ENCODE measurements at regions not wholly inside any gene's neighbourhood (a gene's known extent, or its start where the extent isn't known, plus 50 kb on each side); places are given as distances from the start of the nearest gene placed in this dataset.
"Not testable (repeated sequence)": the region's sequence is repeated elsewhere in the genome, so short reads cannot be mapped to it uniquely, and the experiment has no call there.

GRCh38 chr14:106477600-106477999, 951.2 kb downstream of the TMEM121 start:
- WGBS, 2 experiments (ENCODE audit: low coverage in 1 of 2, low lambda C conversion rate in 2 of 2, missing lambda C conversion rate in 2 of 2), result no CpG with 5 or more reads among the region's 4 CpGs
- H3K79me2 ChIP-seq (ENCODE audit: insufficient read depth); in situ Hi-C loops (cut with MboI); H3K4me3 ChIP-seq; H3K9me2 ChIP-seq (ENCODE audit: insufficient read depth); H4K20me1 ChIP-seq (ENCODE audit: insufficient read depth); H3K9me3 ChIP-seq (ENCODE audit: low read depth); H3K27me3 ChIP-seq (replicated peaks; ENCODE audit: insufficient read depth); H3F3A ChIP-seq (ENCODE audit: insufficient read depth); H2AFZ ChIP-seq; H3K9ac ChIP-seq; H3K4me2 ChIP-seq (ENCODE audit: unreplicated experiment); DNase-seq; H3K36me3 ChIP-seq (ENCODE audit: low read depth); H3K4me1 ChIP-seq (ENCODE audit: insufficient read depth); H3K27ac ChIP-seq: not testable (repeated sequence)

- H2AFZ ChIP-seq; H3K9me3 ChIP-seq (ENCODE audit: low read depth); H3K79me2 ChIP-seq (ENCODE audit: insufficient read depth); H3K9me2 ChIP-seq (ENCODE audit: insufficient read depth); H3K4me2 ChIP-seq (ENCODE audit: unreplicated experiment); H3K36me3 ChIP-seq (ENCODE audit: low read depth); H3K4me3 ChIP-seq; H3K9ac ChIP-seq; H4K20me1 ChIP-seq (ENCODE audit: insufficient read depth); H3K4me1 ChIP-seq (ENCODE audit: insufficient read depth); H3K27ac ChIP-seq; in situ Hi-C loops (cut with MboI); H3K27me3 ChIP-seq (replicated peaks; ENCODE audit: insufficient read depth); H3F3A ChIP-seq (ENCODE audit: insufficient read depth); DNase-seq: not testable (repeated sequence)
- no CpG with 5 or more reads among the region's 34 CpGs for WGBS, 2 experiments (ENCODE audit: low coverage in 1 of 2, low lambda C conversion rate in 2 of 2, missing lambda C conversion rate in 2 of 2)
Observed at GRCh38 chr14:106480287-106480686, 953.9 kb downstream of the TMEM121 start.

- H3K27me3 ChIP-seq (replicated peaks; ENCODE audit: insufficient read depth); H3K27ac ChIP-seq; H3K9me3 ChIP-seq (ENCODE audit: low read depth); H3K4me3 ChIP-seq; DNase-seq; H3F3A ChIP-seq (ENCODE audit: insufficient read depth); in situ Hi-C loops (cut with MboI); H3K9ac ChIP-seq; H4K20me1 ChIP-seq (ENCODE audit: insufficient read depth); H3K4me2 ChIP-seq (ENCODE audit: unreplicated experiment); H3K4me1 ChIP-seq (ENCODE audit: insufficient read depth); H2AFZ ChIP-seq; H3K9me2 ChIP-seq (ENCODE audit: insufficient read depth); H3K79me2 ChIP-seq (ENCODE audit: insufficient read depth); H3K36me3 ChIP-seq (ENCODE audit: low read depth): not testable (repeated sequence)
- WGBS, 2 experiments (ENCODE audit: low coverage in 1 of 2, low lambda C conversion rate in 2 of 2, missing lambda C conversion rate in 2 of 2), result 52% methylated on average over 30 of the region's 45 CpGs; no CpG with 5 or more reads in 1 of the 2 experiments
Observed at GRCh38 chr14:106482213-106482612, 955.8 kb downstream of the TMEM121 start.

- no peaks in the 10 kb centered on the region for H3K79me2 ChIP-seq (ENCODE audit: insufficient read depth)
- no peaks in the 10 kb centered on the region for H3K9me2 ChIP-seq (ENCODE audit: insufficient read depth)
- no peaks in the 10 kb centered on the region for H3K27me3 ChIP-seq (replicated peaks; ENCODE audit: insufficient read depth)
- no peak for DNase-seq
- H3K4me3 ChIP-seq, result no peak overlapping the region
- no peak overlapping the region for H2AFZ ChIP-seq
- no peaks in the 10 kb centered on the region for H3F3A ChIP-seq (ENCODE audit: insufficient read depth)
- in situ Hi-C loops (cut with MboI), result no loop called here
- H3K27ac ChIP-seq, result no peak overlapping the region
- H4K20me1 ChIP-seq (ENCODE audit: insufficient read depth), result no peaks in the 10 kb centered on the region
- TF ChIP-seq EZH2phosphoT487 (IDR thresholded peaks at IDR 0.05; ENCODE audit: insufficient read depth, low read depth), result no peak
- no peaks in the 10 kb centered on the region for H3K4me1 ChIP-seq (ENCODE audit: insufficient read depth)
- no peaks in the 10 kb centered on the region for H3K9me3 ChIP-seq (ENCODE audit: low read depth)
- no peak overlapping the region for H3K9ac ChIP-seq
- H3K4me2 ChIP-seq (ENCODE audit: unreplicated experiment), result no peak overlapping the region
- 2 to 8% methylated on average over 2 of the region's 2 CpGs for WGBS, 2 experiments (ENCODE audit: low coverage in 1 of 2, low lambda C conversion rate in 2 of 2, missing lambda C conversion rate in 2 of 2)
- H3K36me3 ChIP-seq (ENCODE audit: low read depth), result no peaks in the 10 kb centered on the region
Observed at GRCh38 chr14:106487600-106487999, 961.2 kb downstream of the TMEM121 start.

- H3K4me3 ChIP-seq, result no peak overlapping the region
- H3K27me3 ChIP-seq (replicated peaks; ENCODE audit: insufficient read depth), result no peaks in the 10 kb centered on the region
- H4K20me1 ChIP-seq (ENCODE audit: insufficient read depth), result no peaks in the 10 kb centered on the region
- no peaks in the 10 kb centered on the region for H3K9me2 ChIP-seq (ENCODE audit: insufficient read depth)
- no peaks in the 10 kb centered on the region for H3K79me2 ChIP-seq (ENCODE audit: insufficient read depth)
- no peaks in the 10 kb centered on the region for H3F3A ChIP-seq (ENCODE audit: insufficient read depth)
- no peak overlapping the region for H3K9ac ChIP-seq
- no peaks in the 10 kb centered on the region for H3K9me3 ChIP-seq (ENCODE audit: low read depth)
- 12 to 17% methylated on average over 1 of the region's 1 CpG for WGBS, 2 experiments (ENCODE audit: low coverage in 1 of 2, low lambda C conversion rate in 2 of 2, missing lambda C conversion rate in 2 of 2)
- H3K4me1 ChIP-seq (ENCODE audit: insufficient read depth), result no peaks in the 10 kb centered on the region
- H2AFZ ChIP-seq, result no peak overlapping the region
- no peak overlapping the region for H3K27ac ChIP-seq
- H3K36me3 ChIP-seq (ENCODE audit: low read depth), result no peaks in the 10 kb centered on the region
- TF ChIP-seq EZH2 (IDR thresholded peaks at IDR 0.05; ENCODE audit: insufficient read depth, poor library complexity, severe bottlenecking) (no peak), EZH2phosphoT487 (IDR thresholded peaks at IDR 0.05; ENCODE audit: insufficient read depth, low read depth) (no peak)
- no peak overlapping the region for H3K4me2 ChIP-seq (ENCODE audit: unreplicated experiment)
- in situ Hi-C loops (cut with MboI), result no loop called here
- DNase-seq, result no peak
Observed at GRCh38 chr14:106488291-106488690, 961.9 kb downstream of the TMEM121 start.
